Fibroblast of the aortic adventitia (primary cell): ENCODE measurements at regions not wholly inside any gene's neighbourhood (a gene's known extent, or its start where the extent isn't known, plus 50 kb on each side); places are given as distances from the start of the nearest gene placed in this dataset.
"Not testable (repeated sequence)": the region's sequence is repeated elsewhere in the genome, so short reads cannot be mapped to it uniquely, and the experiment has no call there.

Experiments
- DNase-seq: peaks from one replicate; pipeline ENCODE4 v3.0.0-alpha.2; 2010; ENCODE audit warnings: low read depth
- H3K4me3 ChIP-seq: 2 replicates; pipeline ENCODE4 v1.5.1; 2011; ENCODE audit warnings: low read depth, mild to moderate bottlenecking, control low read depth, low read length, moderate library complexity
- TF ChIP-seq, protein P1 (sequence below): IDR thresholded peaks from 2 replicates; pipeline ENCODE4 v1.5.1; 2011; ENCODE audit warnings: mild to moderate bottlenecking, low read length, control low read depth, inconsistent platforms; ENCODE audit not compliant: insufficient read depth

- TF ChIP-seq, protein P1, sequence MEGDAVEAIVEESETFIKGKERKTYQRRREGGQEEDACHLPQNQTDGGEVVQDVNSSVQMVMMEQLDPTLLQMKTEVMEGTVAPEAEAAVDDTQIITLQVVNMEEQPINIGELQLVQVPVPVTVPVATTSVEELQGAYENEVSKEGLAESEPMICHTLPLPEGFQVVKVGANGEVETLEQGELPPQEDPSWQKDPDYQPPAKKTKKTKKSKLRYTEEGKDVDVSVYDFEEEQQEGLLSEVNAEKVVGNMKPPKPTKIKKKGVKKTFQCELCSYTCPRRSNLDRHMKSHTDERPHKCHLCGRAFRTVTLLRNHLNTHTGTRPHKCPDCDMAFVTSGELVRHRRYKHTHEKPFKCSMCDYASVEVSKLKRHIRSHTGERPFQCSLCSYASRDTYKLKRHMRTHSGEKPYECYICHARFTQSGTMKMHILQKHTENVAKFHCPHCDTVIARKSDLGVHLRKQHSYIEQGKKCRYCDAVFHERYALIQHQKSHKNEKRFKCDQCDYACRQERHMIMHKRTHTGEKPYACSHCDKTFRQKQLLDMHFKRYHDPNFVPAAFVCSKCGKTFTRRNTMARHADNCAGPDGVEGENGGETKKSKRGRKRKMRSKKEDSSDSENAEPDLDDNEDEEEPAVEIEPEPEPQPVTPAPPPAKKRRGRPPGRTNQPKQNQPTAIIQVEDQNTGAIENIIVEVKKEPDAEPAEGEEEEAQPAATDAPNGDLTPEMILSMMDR = no peak
- no peak for DNase-seq
- H3K4me3 ChIP-seq = no peak overlapping the region
These were observed 143.4 kb downstream of the SEC14L1 start for GRCh38 chr17:77284023-77284617.

GRCh38 chr17:77285594-77286390, 145.0 kb downstream of the SEC14L1 start:
- no peak overlapping the region for H3K4me3 ChIP-seq
- DNase-seq = peak; percentile 71
- TF ChIP-seq, protein P1 = no peak

DNA sequence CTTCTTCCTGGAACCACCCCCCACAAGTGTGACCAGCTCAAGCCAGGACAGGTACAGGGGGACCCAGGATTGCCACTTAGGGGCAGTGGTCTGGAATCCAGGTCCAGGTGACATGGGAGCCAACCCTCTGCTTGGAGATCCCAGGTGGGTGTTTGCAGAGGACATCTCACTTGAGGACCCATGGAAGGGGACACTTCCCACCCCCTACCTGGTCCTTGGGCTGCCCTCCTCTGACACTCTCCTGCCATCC, 145.5 kb downstream of the SEC14L1 start:
- no peak overlapping the region for H3K4me3 ChIP-seq
- DNase-seq = no peak
- TF ChIP-seq, protein P1 = no peak

DNA sequence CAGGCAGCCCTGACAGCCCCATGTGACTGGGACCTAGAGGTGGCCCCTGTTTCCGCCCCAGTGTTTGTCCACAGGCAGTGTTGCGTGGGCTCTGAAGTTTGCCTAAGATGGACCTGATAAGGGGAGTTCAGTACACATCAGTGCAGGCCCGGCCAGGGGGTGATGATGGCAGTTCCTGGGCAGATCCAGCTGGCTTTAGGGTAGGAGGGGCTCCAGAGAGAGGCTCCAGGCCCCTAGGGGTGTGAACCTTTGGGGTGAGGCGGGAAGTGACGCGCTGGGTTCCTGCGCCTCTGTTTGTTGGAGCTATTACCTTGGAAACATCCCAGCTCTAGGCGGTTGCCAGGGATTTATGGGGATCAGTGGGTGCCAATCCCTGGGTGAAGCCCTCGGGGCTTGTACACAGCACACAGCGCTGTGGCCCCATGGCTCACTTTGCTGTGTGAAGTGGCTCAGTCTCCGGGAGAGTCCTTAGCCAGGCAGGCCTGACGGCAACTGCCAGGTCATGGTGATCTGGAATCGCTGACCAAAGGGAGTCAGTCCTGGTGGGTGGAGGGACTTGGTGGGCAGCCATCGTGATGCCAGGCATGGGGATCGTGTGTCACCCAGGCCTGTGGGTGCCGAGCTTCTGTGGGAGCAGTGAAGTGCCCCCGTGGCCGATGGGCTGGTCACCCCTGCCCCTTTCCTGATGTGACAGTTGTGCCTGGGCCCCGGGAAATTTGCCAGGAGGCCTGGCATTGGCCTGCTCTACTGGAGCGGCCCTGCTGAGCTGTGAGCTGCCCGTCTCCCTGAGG, 146.1 kb downstream of the SEC14L1 start:
- no peak overlapping the region for H3K4me3 ChIP-seq
- DNase-seq = no peak
- TF ChIP-seq, protein P1 = no peak

GRCh38 chr17:77287432-77288068, 146.8 kb downstream of the SEC14L1 start:
- no peak overlapping the region for H3K4me3 ChIP-seq
- TF ChIP-seq, protein P1 = no peak
- DNase-seq = peak; percentile 78

DNA sequence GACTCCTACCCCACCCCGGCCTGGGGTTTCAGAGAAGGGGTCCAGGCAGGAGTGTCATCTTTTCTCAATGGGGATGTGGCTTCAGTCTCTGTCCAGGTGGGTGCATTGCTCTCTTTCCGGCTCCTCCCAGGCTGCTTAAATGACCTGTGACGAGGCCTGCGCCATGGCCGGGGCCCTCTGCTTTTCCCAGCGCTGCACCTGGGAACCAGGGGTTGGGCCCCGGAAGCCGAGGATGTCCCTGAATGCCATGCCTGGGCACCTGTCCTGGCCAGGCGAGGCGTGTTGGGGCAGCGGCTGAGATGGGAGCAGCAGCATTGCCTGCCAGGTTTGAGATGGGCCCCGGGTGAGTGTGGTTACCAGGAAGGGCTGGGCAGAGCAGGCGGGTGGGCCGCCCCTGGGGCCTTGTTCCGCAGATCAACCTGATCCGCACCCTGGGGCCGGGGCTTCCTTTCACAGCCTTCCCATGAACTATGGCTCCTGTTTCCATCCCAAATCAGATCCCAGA, 147.4 kb downstream of the SEC14L1 start:
- TF ChIP-seq, protein P1 = no peak
- no peak overlapping the region for H3K4me3 ChIP-seq
- DNase-seq = no peak

DNA sequence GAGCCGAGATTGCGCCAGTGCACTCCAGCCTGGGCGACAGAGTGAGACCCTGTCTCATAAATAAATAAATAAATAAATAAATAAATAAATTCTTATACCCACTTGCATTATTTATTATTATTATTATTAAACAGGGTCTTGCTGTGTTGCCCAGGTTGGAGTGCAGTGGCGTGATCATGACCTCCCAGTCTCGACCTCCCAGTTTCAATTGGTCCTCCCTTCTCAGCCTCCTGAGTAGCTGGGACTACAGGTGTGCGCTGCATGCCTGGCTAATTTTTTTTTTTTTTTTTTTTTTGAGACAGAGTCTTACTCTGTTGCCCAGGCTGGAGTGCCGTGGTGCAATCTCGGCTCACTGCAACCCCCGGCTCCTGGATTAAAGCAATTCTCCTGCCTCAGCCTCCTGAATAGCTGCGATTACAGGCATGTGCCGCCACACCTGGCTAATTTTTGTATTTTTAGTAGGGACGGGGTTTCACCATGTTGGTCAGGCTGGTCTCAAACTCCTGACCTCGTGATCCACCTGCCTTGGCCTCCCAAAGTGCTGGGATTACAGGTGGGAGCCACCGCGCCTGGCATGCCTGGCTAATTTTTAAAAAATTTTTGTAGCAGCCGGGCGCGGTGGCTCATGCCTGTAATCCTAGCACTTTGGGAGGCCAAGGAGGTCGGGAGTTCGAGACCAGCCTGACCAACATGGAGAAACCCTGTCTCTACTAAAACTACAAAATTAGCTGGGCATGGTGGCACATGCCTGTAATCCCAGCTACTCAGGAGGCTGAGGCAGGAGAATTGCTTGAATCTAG, 150.2 kb downstream of the SEC14L1 start:
- not testable (repeated sequence) for DNase-seq, H3K4me3 ChIP-seq
